ENCODE measurements at regions not wholly inside any gene's neighbourhood (a gene's known extent, or its start where the extent isn't known, plus 50 kb on each side); places are given as distances from the start of the nearest gene placed in this dataset.

- Mint-ChIP-seq H3K27ac (no peak overlapping the region), H3K4me1 (ENCODE audit: low read depth) (no peaks in the 10 kb centered on the region), H3K4me3 (no peak overlapping the region), H3K36me3 (ENCODE audit: low read depth) (no peaks in the 10 kb centered on the region), H3K27me3 (no peaks in the 10 kb centered on the region), H3K9me3 (no peaks in the 10 kb centered on the region)
- DNase-seq: no peak
Measured at GRCh38 chr6:18672852-18673251, 285.7 kb downstream of the RNF144B start.

GRCh38 chr6:18674346-18674745, 287.2 kb downstream of the RNF144B start:
- H3K9me3 Mint-ChIP-seq: peaks cover 2% of the 10 kb centered on the region
- H3K4me3 Mint-ChIP-seq: no peak overlapping the region
- no peak overlapping the region for H3K27ac Mint-ChIP-seq
- no peak for DNase-seq
- H3K4me1 Mint-ChIP-seq (ENCODE audit: low read depth): no peaks in the 10 kb centered on the region
- no peaks in the 10 kb centered on the region for H3K27me3 Mint-ChIP-seq
- no peaks in the 10 kb centered on the region for H3K36me3 Mint-ChIP-seq (ENCODE audit: low read depth)

- Mint-ChIP-seq H3K36me3 (ENCODE audit: low read depth) (no peaks in the 10 kb centered on the region), H3K27ac (no peak overlapping the region), H3K27me3 (no peaks in the 10 kb centered on the region), H3K9me3 (peaks cover 2% of the 10 kb centered on the region), H3K4me1 (ENCODE audit: low read depth) (no peaks in the 10 kb centered on the region), H3K4me3 (no peak overlapping the region)
- no peak for DNase-seq
Measured at GRCh38 chr6:18675881-18676280, 288.7 kb downstream of the RNF144B start.

- Mint-ChIP-seq H3K4me3 (no peak overlapping the region), H3K27ac (no peak overlapping the region), H3K9me3 (peaks cover 2% of the 10 kb centered on the region), H3K27me3 (no peaks in the 10 kb centered on the region), H3K4me1 (ENCODE audit: low read depth) (no peaks in the 10 kb centered on the region), H3K36me3 (ENCODE audit: low read depth) (no peaks in the 10 kb centered on the region)
- no peak for DNase-seq
Measured at GRCh38 chr6:18676548-18676947, 289.4 kb downstream of the RNF144B start.

GRCh38 chr6:18680842-18681241, 293.7 kb downstream of the RNF144B start:
- no peaks in the 10 kb centered on the region for H3K4me1 Mint-ChIP-seq (ENCODE audit: low read depth)

GRCh38 chr6:18681832-18682503, 294.8 kb downstream of the RNF144B start:
- DNase-seq: no peak
- no peak overlapping the region for H3K4me3 Mint-ChIP-seq
- H3K4me1 Mint-ChIP-seq (ENCODE audit: low read depth): no peaks in the 10 kb centered on the region
- peaks cover 2% of the 10 kb centered on the region for H3K9me3 Mint-ChIP-seq
- no peaks in the 10 kb centered on the region for H3K27me3 Mint-ChIP-seq
- no peaks in the 10 kb centered on the region for H3K36me3 Mint-ChIP-seq (ENCODE audit: low read depth)
- no peak overlapping the region for H3K27ac Mint-ChIP-seq

More at GRCh38 chr6:18680842-18681241, 293.7 kb downstream of the RNF144B start:
- H3K4me3 Mint-ChIP-seq: no peak overlapping the region
- peaks cover 2% of the 10 kb centered on the region for H3K9me3 Mint-ChIP-seq
- no peaks in the 10 kb centered on the region for H3K27me3 Mint-ChIP-seq
- H3K36me3 Mint-ChIP-seq (ENCODE audit: low read depth): no peaks in the 10 kb centered on the region
- DNase-seq: no peak
- H3K27ac Mint-ChIP-seq: no peak overlapping the region

- Mint-ChIP-seq H3K36me3 (ENCODE audit: low read depth) (no peaks in the 10 kb centered on the region), H3K27me3 (no peaks in the 10 kb centered on the region), H3K4me3 (no peak overlapping the region), H3K27ac (no peak overlapping the region), H3K4me1 (ENCODE audit: low read depth) (no peaks in the 10 kb centered on the region), H3K9me3 (no peaks in the 10 kb centered on the region)
- DNase-seq: no peak
Measured at GRCh38 chr6:18684343-18684742, 297.2 kb downstream of the RNF144B start.

- Mint-ChIP-seq H3K36me3 (ENCODE audit: low read depth) (no peaks in the 10 kb centered on the region), H3K9me3 (no peaks in the 10 kb centered on the region), H3K27ac (no peak overlapping the region), H3K27me3 (no peaks in the 10 kb centered on the region), H3K4me1 (ENCODE audit: low read depth) (no peaks in the 10 kb centered on the region), H3K4me3 (no peak overlapping the region)
- no peak for DNase-seq
Measured at GRCh38 chr6:18692929-18693685, 306.0 kb downstream of the RNF144B start.

GRCh38 chr6:18693881-18694280, 306.7 kb downstream of the RNF144B start:
- Mint-ChIP-seq H3K36me3 (ENCODE audit: low read depth) (no peaks in the 10 kb centered on the region), H3K4me3 (no peak overlapping the region), H3K9me3 (no peaks in the 10 kb centered on the region), H3K4me1 (ENCODE audit: low read depth) (no peaks in the 10 kb centered on the region), H3K27ac (no peak overlapping the region), H3K27me3 (no peaks in the 10 kb centered on the region)
- no peak for DNase-seq

GRCh38 chr6:18703546-18703945, 316.4 kb downstream of the RNF144B start:
- DNase-seq: no peak
- Mint-ChIP-seq H3K27ac (no peak overlapping the region), H3K27me3 (no peaks in the 10 kb centered on the region), H3K4me1 (ENCODE audit: low read depth) (no peaks in the 10 kb centered on the region), H3K9me3 (peaks cover 11% of the 10 kb centered on the region), H3K4me3 (no peak overlapping the region), H3K36me3 (ENCODE audit: low read depth) (no peaks in the 10 kb centered on the region)

GRCh38 chr6:18707714-18708439, 320.7 kb downstream of the RNF144B start:
- Mint-ChIP-seq H3K9me3 (peaks cover 7% of the 10 kb centered on the region), H3K4me1 (ENCODE audit: low read depth) (no peaks in the 10 kb centered on the region), H3K4me3 (no peak overlapping the region), H3K27me3 (no peaks in the 10 kb centered on the region), H3K36me3 (ENCODE audit: low read depth) (no peaks in the 10 kb centered on the region), H3K27ac (no peak overlapping the region)
- no peak for DNase-seq

- H3K36me3 Mint-ChIP-seq (ENCODE audit: low read depth): no peaks in the 10 kb centered on the region
- no peaks in the 10 kb centered on the region for H3K4me1 Mint-ChIP-seq (ENCODE audit: low read depth)
- no peak for DNase-seq
- peaks cover 4% of the 10 kb centered on the region for H3K9me3 Mint-ChIP-seq
- H3K27me3 Mint-ChIP-seq: no peaks in the 10 kb centered on the region
- H3K4me3 Mint-ChIP-seq: no peak overlapping the region
- H3K27ac Mint-ChIP-seq: no peak overlapping the region
Measured at GRCh38 chr6:18712595-18712994, 325.4 kb downstream of the RNF144B start.

GRCh38 chr6:18720075-18720474, 332.9 kb downstream of the RNF144B start:
- Mint-ChIP-seq H3K4me1 (ENCODE audit: low read depth) (no peaks in the 10 kb centered on the region), H3K4me3 (no peak overlapping the region), H3K27me3 (no peaks in the 10 kb centered on the region), H3K9me3 (peaks cover 2% of the 10 kb centered on the region), H3K27ac (no peak overlapping the region), H3K36me3 (ENCODE audit: low read depth) (no peaks in the 10 kb centered on the region)
- DNase-seq: no peak

- no peak overlapping the region for H3K4me3 Mint-ChIP-seq
- no peaks in the 10 kb centered on the region for H3K4me1 Mint-ChIP-seq (ENCODE audit: low read depth)
- H3K36me3 Mint-ChIP-seq (ENCODE audit: low read depth): no peaks in the 10 kb centered on the region
- no peak for DNase-seq
- no peak overlapping the region for H3K27ac Mint-ChIP-seq
- peaks cover 2% of the 10 kb centered on the region for H3K9me3 Mint-ChIP-seq
- no peaks in the 10 kb centered on the region for H3K27me3 Mint-ChIP-seq
Measured at GRCh38 chr6:18724056-18724455, 336.9 kb downstream of the RNF144B start.

GRCh38 chr6:18725449-18725848, 338.3 kb downstream of the RNF144B start:
- no peaks in the 10 kb centered on the region for H3K36me3 Mint-ChIP-seq (ENCODE audit: low read depth)
- no peaks in the 10 kb centered on the region for H3K27me3 Mint-ChIP-seq
- H3K27ac Mint-ChIP-seq: no peak overlapping the region
- H3K9me3 Mint-ChIP-seq: peaks cover 8% of the 10 kb centered on the region
- H3K4me3 Mint-ChIP-seq: no peak overlapping the region
- no peaks in the 10 kb centered on the region for H3K4me1 Mint-ChIP-seq (ENCODE audit: low read depth)
- DNase-seq: no peak
